DMS53 treated with DMSO at 0.1 percent for 48 hours (cell line): ENCODE measurements at regions not wholly inside any gene's neighbourhood (a gene's known extent, or its start where the extent isn't known, plus 50 kb on each side); places are given as distances from the start of the nearest gene placed in this dataset.

Experiments
- DNase-seq: peaks from one replicate; lab custom pipeline; 2025; ENCODE audit not compliant: unreplicated experiment; lab: John Stamatoyannopoulos, UW

DNA sequence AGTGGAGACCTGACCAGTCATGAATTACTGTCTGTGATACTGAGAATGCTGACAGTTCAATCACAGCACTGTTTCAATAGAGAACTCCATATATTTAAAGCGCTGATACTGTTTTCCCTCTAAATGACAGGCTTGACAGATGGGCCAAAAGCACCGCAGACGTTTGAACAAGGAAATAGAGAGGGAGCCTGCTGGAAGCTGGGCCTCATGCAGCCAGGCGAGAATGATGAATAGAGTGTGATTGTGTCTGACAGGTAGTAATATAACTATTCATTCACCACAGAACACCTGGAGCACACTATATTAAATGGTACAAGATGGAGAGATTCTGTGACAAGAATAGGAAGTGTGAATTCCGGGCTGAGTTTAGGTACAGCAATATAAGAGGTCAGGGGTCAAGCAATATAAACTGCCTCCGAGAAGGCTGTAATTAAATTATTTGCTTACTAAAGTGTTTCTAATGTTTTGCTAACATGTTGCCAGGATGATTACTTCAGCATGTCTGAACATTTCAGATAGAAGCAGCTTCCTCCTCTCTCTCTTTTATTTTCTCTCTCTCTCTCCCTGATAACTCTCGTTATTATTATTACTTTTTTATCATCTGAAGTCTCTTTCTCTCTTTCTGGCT, 297.7 kb downstream of the CSNK1G3 start:
- DNase-seq = peak; percentile 27

DNA sequence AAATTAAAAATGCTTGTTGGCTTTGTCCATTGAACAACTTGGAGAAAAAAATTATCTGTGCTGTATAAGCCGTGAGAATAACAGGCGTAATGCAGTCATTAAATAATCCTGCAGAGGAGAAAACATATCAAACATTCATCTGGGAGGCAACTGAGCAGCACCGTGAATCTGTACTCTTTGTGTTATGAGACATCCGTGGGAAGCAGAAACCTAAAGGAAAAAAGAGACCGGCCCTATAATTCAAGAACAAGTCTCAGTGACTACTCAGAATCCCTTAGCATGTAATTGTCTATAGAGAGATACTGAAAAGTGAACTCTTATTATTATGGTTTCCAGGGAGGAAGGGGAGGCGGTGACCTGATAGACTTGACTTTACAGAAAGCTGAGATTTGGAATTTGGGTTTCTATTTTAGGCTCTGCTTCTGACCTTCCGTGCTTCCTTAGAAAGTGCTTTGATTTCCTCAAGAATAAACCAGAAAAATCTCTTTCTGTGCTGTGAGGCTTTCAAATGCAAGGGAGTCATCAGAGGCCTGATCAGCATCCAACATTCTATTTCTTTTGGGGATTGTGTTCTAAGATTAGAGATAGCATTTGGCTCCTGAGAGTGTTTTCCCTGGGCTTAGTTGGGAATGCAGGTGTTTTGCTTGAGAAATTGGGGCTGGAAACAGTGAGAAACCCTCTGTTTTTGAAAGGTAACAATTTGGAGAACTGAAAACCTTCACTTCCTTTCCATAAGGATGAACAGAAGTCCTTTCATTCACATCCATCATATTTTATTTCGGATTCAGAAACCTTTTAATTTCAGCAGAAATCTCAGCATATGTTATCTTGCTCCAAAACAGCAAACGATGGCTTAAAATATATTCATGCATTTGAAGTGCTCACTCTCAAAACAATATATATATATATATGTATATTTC, 296.7 kb downstream of the CSNK1G3 start:
- no peak for DNase-seq

GRCh38 chr5:123807177-123807945, 295.4 kb downstream of the CSNK1G3 start:
- DNase-seq = no peak

DNA sequence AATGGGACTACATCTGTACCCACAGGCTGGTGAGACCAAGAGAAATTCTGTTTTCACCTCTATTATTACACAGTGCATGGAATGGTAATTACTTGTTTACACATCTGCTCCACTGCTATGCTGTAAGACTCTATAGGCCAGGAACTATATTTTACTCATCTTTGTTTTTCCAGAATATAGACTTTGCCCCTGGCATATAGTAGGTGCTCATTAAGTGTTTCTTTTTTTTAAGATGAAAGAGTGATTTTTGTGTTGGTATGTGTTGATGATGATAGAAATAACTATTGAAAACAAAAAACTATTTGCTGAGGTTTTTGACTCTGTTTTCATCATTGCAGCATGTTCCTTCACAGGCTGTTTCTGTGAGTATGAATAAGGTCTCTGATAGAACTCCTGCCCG, 294.7 kb downstream of the CSNK1G3 start:
- no peak for DNase-seq

- DNase-seq = no peak
Measured at GRCh38 chr5:123805300-123805699, 293.3 kb downstream of the CSNK1G3 start.

DNA sequence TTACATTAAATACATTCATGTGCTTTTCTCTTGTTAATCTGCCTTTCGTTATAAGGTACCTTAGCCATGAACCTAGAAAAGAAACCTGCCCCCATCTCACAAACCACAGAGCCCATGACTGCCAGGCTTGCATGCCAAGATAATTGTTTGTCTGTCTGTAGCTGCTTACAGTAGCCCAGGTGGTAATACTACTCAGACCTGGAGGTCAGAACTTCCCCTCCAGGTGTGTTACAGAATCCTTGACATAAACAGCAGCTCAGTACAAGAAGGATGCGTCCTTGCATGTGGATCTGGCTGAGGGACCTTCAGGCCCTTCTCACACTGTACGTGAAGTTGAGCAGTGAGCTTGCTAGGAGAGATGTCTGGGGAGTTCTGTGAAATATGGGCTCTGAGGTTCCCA, 291.4 kb downstream of the CSNK1G3 start:
- no peak for DNase-seq

DNA sequence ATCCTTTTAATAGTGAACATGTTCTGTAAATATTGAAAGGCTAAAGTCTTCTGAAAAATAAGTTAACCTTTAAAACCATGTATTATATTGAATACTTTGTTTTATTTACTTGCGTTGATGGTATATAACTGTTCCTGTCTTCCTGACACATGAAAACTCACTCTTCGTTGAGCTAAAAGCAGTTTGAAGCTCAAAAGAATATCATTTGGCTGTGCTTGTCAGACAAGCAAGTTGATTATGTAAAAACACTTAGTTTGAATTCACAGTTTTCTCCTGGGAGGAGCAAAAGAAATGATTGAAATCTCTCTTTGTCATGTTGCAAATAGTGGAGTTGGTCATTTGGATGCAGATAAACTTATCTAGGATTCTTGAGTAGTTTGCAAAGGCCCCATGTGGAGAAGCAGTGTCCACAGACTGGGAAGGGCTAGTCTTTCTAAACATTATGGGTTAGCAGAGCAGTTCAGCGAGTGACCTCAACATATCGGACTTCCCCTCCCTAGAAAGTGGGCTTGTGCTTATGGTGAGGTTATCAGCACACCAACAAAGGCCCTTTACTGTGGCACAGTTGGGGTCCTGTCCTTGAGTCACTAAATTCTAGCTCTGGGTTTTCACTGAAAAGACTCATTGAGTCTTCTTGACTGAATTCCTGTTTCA, 290.4 kb downstream of the CSNK1G3 start:
- DNase-seq = no peak

DNA sequence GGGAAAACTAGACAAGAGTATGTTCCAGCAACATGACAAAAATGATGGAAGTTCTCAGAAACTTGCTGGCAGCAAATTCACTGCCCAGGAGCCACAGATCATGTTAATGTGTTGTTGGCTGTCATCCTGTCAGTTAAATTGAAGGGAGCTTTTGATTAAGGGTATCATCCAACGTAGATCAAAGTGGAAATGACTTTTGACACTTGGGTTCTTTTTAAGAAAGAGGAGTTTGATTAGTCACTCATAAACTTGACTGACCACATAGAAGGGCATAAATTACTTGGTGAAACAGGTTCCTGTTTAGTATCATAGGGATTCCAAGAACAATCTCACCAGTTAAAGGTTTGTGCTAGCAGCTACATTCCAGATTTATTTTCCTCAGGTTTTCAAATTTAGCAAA, 288.7 kb downstream of the CSNK1G3 start:
- no peak for DNase-seq

DNA sequence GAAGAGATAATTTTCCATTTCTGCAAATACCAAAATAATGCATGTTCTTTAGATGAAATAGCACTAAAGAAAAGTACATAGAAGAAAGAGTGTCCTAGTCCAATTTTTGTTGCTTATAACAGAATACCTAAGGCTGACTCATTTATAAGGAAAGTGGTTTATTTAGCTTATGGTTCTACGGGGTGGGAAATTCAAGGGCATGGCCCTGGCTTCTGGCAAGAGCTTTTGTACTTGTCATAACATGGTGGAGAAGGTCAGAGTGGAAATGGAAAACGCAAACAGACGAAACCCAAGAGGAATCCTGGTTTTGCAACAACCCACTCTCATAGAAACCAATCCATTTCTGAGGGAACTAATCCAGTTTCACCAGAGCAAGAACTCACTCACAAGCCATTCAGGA, 283.7 kb downstream of the CSNK1G3 start:
- DNase-seq = no peak

- DNase-seq = no peak
Measured at GRCh38 chr5:123790226-123790625, 278.2 kb downstream of the CSNK1G3 start.

DNA sequence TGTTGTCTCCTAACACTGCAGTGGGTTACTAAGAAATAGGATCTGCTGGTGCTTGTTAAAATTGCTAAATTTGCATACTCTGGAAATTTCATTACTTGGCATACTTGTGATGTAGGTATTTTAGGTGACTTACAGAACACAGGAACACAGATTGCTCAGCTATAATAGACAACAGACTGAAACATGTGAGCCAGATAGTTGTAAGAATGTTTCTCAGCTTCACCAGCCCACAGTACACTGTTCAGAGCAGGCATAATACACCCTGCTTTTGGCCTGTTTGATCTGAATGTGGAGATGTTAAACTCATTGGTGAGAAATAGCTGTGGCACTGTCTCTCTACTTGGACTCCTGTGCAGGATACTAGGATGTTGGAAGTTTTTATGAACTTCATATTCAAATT, 275.7 kb downstream of the CSNK1G3 start:
- no peak for DNase-seq

DNA sequence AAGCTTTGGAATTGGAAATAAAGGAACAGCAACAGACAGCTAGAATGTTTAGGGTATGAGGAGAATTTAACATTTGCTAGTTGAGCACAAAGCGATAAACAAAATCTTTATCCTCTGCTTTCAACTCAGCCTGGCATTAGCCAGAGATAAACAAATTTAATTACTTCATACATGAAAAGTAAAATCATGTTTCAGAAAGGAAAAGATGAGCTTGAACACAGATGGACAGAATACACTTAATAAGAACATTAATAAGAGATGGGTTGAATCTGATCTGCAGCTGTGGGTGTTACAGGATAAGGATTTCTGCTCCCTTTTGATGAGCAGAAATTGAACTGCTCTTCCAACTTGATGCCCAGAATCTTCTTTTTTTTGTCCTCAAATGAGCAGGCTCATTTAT, 275.2 kb downstream of the CSNK1G3 start:
- DNase-seq = no peak

- no peak for DNase-seq
Measured at GRCh38 chr5:123786411-123786810, 274.4 kb downstream of the CSNK1G3 start.

- DNase-seq = peak; percentile 86
Measured at GRCh38 chr5:123785162-123786071, 273.4 kb downstream of the CSNK1G3 start.

DNA sequence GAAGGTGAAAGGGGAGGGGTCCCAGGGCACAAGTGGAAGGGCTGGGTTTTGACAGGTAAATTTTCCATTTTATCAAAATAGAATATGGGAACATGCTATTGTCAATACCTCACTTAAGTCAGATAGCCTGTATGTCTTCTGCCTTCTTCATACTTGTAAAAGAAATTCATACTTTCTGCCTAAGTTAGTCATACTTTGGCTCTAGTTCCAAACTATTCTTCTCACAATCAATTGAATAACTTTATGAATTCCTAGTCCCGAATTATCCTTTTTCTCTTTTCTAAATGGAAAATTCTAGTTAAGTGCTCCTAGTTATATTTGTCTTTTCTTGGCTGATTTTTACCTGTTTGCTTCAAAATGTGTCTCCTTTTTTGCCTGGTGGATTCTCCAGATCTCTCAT, 271.4 kb downstream of the CSNK1G3 start:
- no peak for DNase-seq

DNA sequence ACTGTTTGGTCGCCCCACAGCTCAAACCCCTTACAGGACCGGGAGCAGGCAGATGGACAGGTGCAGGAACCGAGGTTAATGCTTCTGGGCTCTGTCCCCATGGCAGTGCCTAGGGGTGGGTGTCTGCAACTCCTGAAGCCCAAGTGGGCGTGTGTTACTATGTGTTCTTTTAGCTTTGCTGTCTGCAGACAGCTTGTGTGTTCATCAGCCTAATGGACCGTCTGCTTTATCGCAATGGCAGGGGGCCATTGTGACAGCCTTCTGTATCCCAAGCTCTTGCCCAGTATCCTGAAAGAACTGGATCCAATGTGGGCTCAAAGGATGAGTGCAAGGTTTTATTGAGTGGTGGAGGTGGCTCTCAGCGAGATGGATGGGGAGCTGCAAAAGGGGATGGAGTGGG, 266.7 kb downstream of the CSNK1G3 start:
- DNase-seq = no peak

GRCh38 chr5:123776761-123777160, 264.8 kb downstream of the CSNK1G3 start:
- DNase-seq = no peak

DNA sequence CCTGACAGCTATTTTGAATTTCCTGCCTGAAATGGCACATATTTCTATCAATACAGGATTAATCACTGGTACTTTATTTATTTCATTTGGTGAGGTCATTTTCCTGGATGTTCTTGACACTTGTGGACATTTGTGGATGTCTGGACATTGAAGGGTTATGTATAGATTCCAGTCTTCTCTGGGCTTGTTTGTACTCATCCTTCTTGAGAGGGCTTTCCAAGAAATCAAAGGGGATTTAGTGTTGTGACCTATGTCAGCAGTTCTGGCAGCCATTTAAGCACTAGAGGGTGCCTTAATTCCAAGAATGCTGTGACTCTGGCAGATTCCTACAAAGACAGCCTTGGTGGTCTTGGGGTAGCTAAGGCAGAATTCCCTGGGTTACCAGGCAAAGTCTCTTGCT, 259.7 kb downstream of the CSNK1G3 start:
- no peak for DNase-seq

DNA sequence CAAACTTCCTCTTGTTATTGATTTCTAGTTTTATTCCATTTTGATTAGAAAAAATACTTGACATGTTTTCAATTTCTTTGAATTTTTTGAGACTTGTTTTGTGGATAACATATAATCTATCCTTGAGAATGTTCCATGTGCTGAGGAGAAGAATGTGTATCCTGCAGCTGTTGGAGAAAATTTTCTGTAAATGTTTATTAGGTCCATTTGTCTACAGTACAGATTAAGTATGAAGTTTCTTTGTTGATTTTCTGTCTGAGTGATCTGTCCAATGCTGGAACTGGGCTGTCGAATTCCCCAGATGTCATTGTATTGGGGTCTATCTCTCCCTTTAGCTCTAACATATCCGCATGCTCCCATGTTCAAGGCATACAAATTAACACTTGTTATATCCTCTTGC, 251.2 kb downstream of the CSNK1G3 start:
- DNase-seq = no peak

- DNase-seq = no peak
Measured at GRCh38 chr5:123756816-123757215, 244.8 kb downstream of the CSNK1G3 start.
